ENCODE measurements at regions not wholly inside any gene's neighbourhood (a gene's known extent, or its start where the extent isn't known, plus 50 kb on each side); places are given as distances from the start of the nearest gene placed in this dataset.

DNA sequence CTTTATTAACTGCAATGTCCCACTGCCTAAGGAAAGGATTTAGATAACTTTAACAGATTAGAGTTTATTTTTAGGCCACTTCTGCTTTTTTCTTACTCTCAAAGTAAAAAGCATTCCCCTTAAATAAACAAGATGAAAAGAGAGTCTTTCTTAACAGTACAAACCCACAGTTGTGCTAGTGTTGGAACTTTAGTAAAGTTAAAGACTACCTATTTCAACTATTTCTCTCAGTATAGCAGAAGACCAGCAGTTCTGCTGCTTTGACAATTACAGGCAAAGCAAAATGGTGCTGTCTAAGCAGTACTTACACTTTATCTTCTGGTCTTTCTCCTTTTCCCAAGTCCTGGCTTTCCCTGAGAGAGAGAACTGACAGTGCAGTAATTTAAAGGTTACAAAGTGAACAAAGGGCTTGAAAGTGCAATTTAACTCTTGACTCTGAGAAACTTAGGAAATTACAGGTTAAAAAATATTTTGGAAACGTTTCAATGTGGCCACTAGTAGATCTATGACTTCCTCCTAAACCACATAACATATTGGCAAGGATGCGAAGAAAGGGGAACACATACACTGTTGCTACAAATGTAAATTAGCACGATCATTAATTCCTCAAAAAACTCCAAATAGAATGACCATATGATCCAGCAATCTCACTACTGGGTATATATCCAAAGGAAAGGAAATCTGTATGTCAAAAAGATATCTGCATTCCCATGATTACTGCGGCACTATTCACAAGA, 135.4 kb upstream of the POGK start:
- Histone ChIP-seq H3K4me3 (no peak overlapping the region), H3K36me3 (no peaks in the 10 kb centered on the region), H3K9me3 (no peaks in the 10 kb centered on the region), H3K27ac (no peak overlapping the region), H3K27me3 (no peaks in the 10 kb centered on the region), H3K4me1 (no peaks in the 10 kb centered on the region)
- intact Hi-C loops (cut with DNase I): no loop called here
- TF ChIP-seq, protein P1, sequence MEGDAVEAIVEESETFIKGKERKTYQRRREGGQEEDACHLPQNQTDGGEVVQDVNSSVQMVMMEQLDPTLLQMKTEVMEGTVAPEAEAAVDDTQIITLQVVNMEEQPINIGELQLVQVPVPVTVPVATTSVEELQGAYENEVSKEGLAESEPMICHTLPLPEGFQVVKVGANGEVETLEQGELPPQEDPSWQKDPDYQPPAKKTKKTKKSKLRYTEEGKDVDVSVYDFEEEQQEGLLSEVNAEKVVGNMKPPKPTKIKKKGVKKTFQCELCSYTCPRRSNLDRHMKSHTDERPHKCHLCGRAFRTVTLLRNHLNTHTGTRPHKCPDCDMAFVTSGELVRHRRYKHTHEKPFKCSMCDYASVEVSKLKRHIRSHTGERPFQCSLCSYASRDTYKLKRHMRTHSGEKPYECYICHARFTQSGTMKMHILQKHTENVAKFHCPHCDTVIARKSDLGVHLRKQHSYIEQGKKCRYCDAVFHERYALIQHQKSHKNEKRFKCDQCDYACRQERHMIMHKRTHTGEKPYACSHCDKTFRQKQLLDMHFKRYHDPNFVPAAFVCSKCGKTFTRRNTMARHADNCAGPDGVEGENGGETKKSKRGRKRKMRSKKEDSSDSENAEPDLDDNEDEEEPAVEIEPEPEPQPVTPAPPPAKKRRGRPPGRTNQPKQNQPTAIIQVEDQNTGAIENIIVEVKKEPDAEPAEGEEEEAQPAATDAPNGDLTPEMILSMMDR (IDR thresholded peaks at IDR 0.05): no peak
- DNase-seq: peak in 1 of 4 donors; percentile 0
- no peak for ATAC-seq

DNA sequence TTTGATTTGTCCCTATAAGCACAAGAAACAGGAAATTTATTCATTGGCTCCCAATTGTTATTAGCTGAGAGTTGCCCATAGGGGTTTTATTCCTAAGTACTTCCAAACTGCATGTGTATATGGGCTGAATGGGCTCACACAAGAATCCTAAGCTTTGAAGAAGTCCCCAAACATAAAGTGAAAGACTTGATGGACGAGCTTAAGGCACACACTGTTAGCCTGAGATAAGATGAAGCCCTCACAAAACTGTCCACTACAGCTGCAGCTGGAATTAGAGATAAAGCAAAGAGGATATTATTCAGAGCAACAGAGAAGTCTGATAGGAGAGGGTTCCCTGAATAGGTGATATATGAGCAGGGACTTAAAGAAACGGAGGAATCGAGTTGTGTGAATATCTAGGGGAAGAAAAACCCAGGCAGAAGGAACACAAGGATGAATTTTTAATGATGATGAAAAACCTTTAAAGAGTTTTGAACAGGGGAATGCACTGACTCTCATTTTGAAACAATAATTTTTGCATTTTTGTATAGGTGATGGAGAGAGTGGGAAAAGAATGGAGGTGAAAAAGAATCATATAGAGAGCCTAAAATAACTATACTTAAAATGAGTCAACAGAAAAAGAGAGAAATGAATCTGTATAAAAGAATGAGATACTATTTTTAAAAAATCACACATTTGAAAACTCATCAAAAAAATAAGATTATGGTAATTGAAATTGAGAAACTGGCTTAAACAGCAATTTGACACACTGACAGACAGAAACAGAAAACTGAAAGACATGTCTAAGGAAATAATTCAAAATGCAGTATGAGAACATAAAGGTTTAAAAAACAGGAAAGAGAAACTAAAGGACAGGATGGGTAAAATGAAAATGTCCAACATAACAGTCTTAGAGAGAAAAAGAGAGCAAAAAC, 133.6 kb upstream of the POGK start:
- intact Hi-C loops (cut with DNase I): no loop called here
- TF ChIP-seq, protein P1 (IDR thresholded peaks at IDR 0.05): no peak
- no peaks in the 10 kb centered on the region for H3K36me3 ChIP-seq
- no peak overlapping the region for H3K4me3 ChIP-seq
- no peaks in the 10 kb centered on the region for H3K4me1 ChIP-seq
- H3K9me3 ChIP-seq: no peaks in the 10 kb centered on the region
- ATAC-seq: no peak
- H3K27ac ChIP-seq: no peak overlapping the region
- H3K27me3 ChIP-seq: no peaks in the 10 kb centered on the region
- no peak for DNase-seq

DNA sequence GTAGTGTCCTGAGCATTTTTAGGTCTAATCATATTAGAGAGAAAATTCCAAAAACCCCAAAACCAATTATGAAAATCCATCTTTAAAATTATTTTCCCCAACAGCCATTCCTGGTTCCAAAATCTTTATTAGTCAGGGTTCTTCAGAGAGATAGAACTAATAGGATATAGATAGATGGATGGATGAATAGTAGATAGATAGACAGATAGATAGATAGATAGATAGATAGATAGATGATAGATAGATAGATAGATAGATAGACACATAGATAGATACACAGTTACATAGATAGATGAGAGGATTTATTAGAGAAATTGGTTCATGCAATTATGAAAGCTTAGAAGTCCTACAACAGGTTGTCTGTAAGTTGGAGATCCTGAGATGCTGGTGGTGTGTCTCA, 122.7 kb upstream of the POGK start:
- H3K9me3 ChIP-seq: peaks cover 0 to 10% of the 10 kb centered on the region in 2 donors
- no peak for DNase-seq
- no peak overlapping the region for H3K4me3 ChIP-seq
- intact Hi-C loops (cut with DNase I): no loop called here
- no peaks in the 10 kb centered on the region for H3K36me3 ChIP-seq
- H3K27ac ChIP-seq: no peak overlapping the region
- H3K4me1 ChIP-seq: no peaks in the 10 kb centered on the region
- H3K27me3 ChIP-seq: no peaks in the 10 kb centered on the region
- no peak for ATAC-seq
- TF ChIP-seq, protein P1 (IDR thresholded peaks at IDR 0.05): no peak

DNA sequence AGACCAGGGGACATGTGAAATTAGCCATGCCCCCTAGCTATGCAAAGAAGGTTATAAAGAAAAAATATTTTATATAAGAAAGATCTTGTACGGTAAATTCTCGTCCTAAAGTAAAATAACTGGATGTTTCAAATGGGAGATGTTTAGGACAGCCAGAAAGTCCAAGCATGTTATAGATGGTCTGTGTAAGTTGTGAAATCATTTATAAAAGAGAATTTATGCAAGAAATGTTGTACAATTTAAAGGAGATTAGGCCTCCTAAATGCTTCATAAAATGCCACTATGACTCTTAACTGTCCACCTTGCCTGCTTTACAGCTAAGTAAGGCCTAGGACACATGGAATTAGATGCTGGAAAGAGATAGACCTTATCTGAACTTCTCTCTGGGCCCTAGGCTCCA, 118.1 kb upstream of the POGK start:
- Histone ChIP-seq H3K36me3 (no peaks in the 10 kb centered on the region), H3K4me1 (no peaks in the 10 kb centered on the region), H3K27ac (no peak overlapping the region), H3K9me3 (peaks cover 0 to 16% of the 10 kb centered on the region in 2 donors), H3K4me3 (no peak overlapping the region), H3K27me3 (no peaks in the 10 kb centered on the region)
- TF ChIP-seq, protein P1 (IDR thresholded peaks at IDR 0.05): no peak
- ATAC-seq (no peak), DNase-seq (no peak)
- intact Hi-C loops (cut with DNase I): no loop called here

DNA sequence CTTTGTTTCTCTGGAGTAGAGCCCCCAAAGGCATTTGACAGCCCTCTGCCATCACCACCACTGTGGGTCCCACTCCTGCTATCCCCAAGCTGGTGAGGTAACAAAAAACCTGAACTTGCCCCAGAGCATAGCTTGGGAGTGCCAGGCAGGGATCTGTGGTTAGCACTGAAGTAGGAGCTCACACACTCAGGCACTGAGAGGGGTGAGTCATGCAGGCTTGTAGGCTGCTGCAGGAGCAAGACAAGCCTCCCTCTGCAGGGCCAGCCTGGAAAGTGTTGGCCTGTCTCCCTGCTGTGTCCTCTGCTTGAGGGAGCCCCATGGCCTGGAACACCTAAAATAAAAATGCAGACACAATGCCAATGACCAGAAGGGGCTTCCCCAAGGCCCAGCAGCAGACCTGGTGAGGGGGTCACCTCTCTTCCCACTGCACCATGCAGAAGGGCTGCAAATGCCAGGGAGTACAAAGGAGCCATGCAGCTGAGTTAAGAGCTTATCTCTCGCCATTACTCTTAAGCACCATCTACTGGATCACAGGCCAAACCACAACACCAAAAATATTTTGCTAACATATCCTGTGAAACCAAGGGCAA, 108.9 kb upstream of the POGK start:
- TF ChIP-seq, protein P1 (IDR thresholded peaks at IDR 0.05): no peak
- intact Hi-C loops (cut with DNase I): no loop called here
- no peaks in the 10 kb centered on the region for H3K4me1 ChIP-seq
- H3K36me3 ChIP-seq: no peaks in the 10 kb centered on the region
- H3K27me3 ChIP-seq: no peaks in the 10 kb centered on the region
- ATAC-seq (peak; percentile 100), DNase-seq (peak in 1 of 4 donors; percentile 71)
- no peak overlapping the region for H3K4me3 ChIP-seq
- H3K27ac ChIP-seq: no peak overlapping the region
- peaks cover 0 to 8% of the 10 kb centered on the region in 2 donors for H3K9me3 ChIP-seq
